Smooth muscle cell (in vitro differentiated cells): ENCODE measurements at regions not wholly inside any gene's neighbourhood (a gene's known extent, or its start where the extent isn't known, plus 50 kb on each side); places are given as distances from the start of the nearest gene placed in this dataset.

ENCODE experiments used
- DNase-seq: peaks from one replicate; lab custom pipeline; 2025; ENCODE audit not compliant: unreplicated experiment; lab: John Stamatoyannopoulos, UW
- H2AFZ ChIP-seq: fragments of 200-600 bp; sonication (generic); 2 replicates; pipeline ENCODE4 v1.6.0; 2016; ENCODE audit warnings: antibody characterized with exemption, low read depth, mild to moderate bottlenecking
- H3F3A ChIP-seq: fragments of 200-600 bp; sonication (generic); 2 replicates; pipeline ENCODE4 v1.6.0; 2017; ENCODE audit warnings: antibody characterized with exemption, low read depth
- H3K27ac ChIP-seq: fragments of 200-600 bp; sonication (generic); 2 replicates; pipeline ENCODE4 v1.5.1; 2016; ENCODE audit warnings: low read depth, mild to moderate bottlenecking
- H3K27me3 ChIP-seq: fragments of 200-600 bp; sonication (generic); 2 replicates; pipeline ENCODE4 v1.6.1; 2016; ENCODE audit warnings: low read depth, mild to moderate bottlenecking
- H3K36me3 ChIP-seq: fragments of 200-600 bp; sonication (generic); 2 replicates; pipeline ENCODE4 v1.5.1; 2016; ENCODE audit warnings: low read depth
- H3K4me1 ChIP-seq: fragments of 200-600 bp; sonication (generic); 2 replicates; pipeline ENCODE4 v1.5.1; 2016; ENCODE audit warnings: low read depth
- H3K4me2 ChIP-seq: fragments of 200-600 bp; sonication (generic); 2 replicates; pipeline ENCODE4 v1.6.0; 2016; ENCODE audit warnings: mild to moderate bottlenecking
- H3K4me3 ChIP-seq: fragments of 200-600 bp; sonication (generic); 2 replicates; pipeline ENCODE4 v1.5.1; 2016; ENCODE audit warnings: mild to moderate bottlenecking
- H3K79me2 ChIP-seq: fragments of 200-600 bp; sonication (generic); 2 replicates; pipeline ENCODE4 v1.6.0; 2016; ENCODE audit warnings: low read depth, mild to moderate bottlenecking
- H3K9ac ChIP-seq: fragments of 200-600 bp; sonication (generic); 2 replicates; pipeline ENCODE4 v1.6.0; 2016; ENCODE audit warnings: low read depth
- H3K9me3 ChIP-seq: fragments of 200-600 bp; sonication (generic); replicated peaks from 2 replicates; pipeline ENCODE4 v1.5.1; 2016; ENCODE audit warnings: low read depth
- H4K20me1 ChIP-seq: fragments of 200-600 bp; sonication (generic); 2 replicates; pipeline ENCODE4 v1.6.0; 2016; ENCODE audit warnings: low read depth
- CTCF ChIP-seq: fragments of 200-600 bp; sonication (generic); IDR thresholded peaks from 2 replicates; pipeline ENCODE4 v1.5.1; 2017; ENCODE audit warnings: borderline replicate concordance, mild to moderate bottlenecking, antibody characterized with exemption; ENCODE audit not compliant: insufficient read depth, poor library complexity, severe bottlenecking
- WGBS: methylation state at CpG from one replicate; pipeline ENCODE4 v1.1.7; 2016; ENCODE audit warnings: low lambda C conversion rate; 5-methylcytosine and 5-hydroxymethylcytosine counted together

GRCh38 chrX:39449352-39449751 is 648.1 kb downstream of the MID1IP1 start:
- no peak overlapping the region for H3K27ac ChIP-seq
- no peak for TF ChIP-seq CTCF

GRCh38 chrX:39450234-39450977 is 647.4 kb downstream of the BCOR start:
- Histone ChIP-seq H3K9ac (no peak overlapping the region), H3K79me2 (no peaks in the 10 kb centered on the region), H3K4me3 (no peak overlapping the region), H3K4me2 (no peak overlapping the region), H3K9me3 (no peaks in the 10 kb centered on the region), H3F3A (no peaks in the 10 kb centered on the region), H3K4me1 (no peaks in the 10 kb centered on the region), H3K27ac (no peak overlapping the region), H3K27me3 (no peaks in the 10 kb centered on the region), H4K20me1 (no peaks in the 10 kb centered on the region), H3K36me3 (no peaks in the 10 kb centered on the region), H2AFZ (no peak overlapping the region)
- WGBS: 84% methylated on average over 11 of the region's 11 CpGs
- no peak for TF ChIP-seq CTCF
- DNase-seq: no peak

More at GRCh38 chrX:39449352-39449751, 648.1 kb downstream of the MID1IP1 start:
- Histone ChIP-seq H4K20me1 (no peaks in the 10 kb centered on the region), H3K9ac (no peak overlapping the region), H2AFZ (no peak overlapping the region), H3K9me3 (no peaks in the 10 kb centered on the region), H3K4me2 (no peak overlapping the region), H3K4me1 (no peaks in the 10 kb centered on the region), H3F3A (no peaks in the 10 kb centered on the region), H3K79me2 (no peaks in the 10 kb centered on the region), H3K27me3 (no peaks in the 10 kb centered on the region), H3K36me3 (no peaks in the 10 kb centered on the region), H3K4me3 (no peak overlapping the region)
- DNase-seq: no peak
- 83% methylated on average over 2 of the region's 2 CpGs for WGBS

GRCh38 chrX:39451046-39451445 is 646.7 kb downstream of the BCOR start:
- Histone ChIP-seq H2AFZ (no peak overlapping the region), H3F3A (no peaks in the 10 kb centered on the region), H3K4me2 (no peak overlapping the region), H3K27me3 (no peaks in the 10 kb centered on the region), H4K20me1 (no peaks in the 10 kb centered on the region), H3K36me3 (no peaks in the 10 kb centered on the region), H3K9me3 (no peaks in the 10 kb centered on the region), H3K4me3 (no peak overlapping the region), H3K79me2 (no peaks in the 10 kb centered on the region), H3K4me1 (no peaks in the 10 kb centered on the region), H3K27ac (no peak overlapping the region), H3K9ac (no peak overlapping the region)
- WGBS: 82% methylated on average over 7 of the region's 7 CpGs
- no peak for TF ChIP-seq CTCF
- DNase-seq: no peak

- Histone ChIP-seq H3K79me2 (no peaks in the 10 kb centered on the region), H3K4me1 (no peaks in the 10 kb centered on the region), H3K27ac (no peak overlapping the region), H3K27me3 (no peaks in the 10 kb centered on the region), H4K20me1 (no peaks in the 10 kb centered on the region), H3K9ac (no peak overlapping the region), H3K4me2 (no peak overlapping the region), H2AFZ (no peak overlapping the region), H3K4me3 (no peak overlapping the region), H3K9me3 (no peaks in the 10 kb centered on the region), H3F3A (no peaks in the 10 kb centered on the region), H3K36me3 (no peaks in the 10 kb centered on the region)
- no peak for TF ChIP-seq CTCF
- DNase-seq: no peak
- WGBS: 64% methylated on average over 4 of the region's 4 CpGs
Measured at GRCh38 chrX:39452401-39452800, 645.4 kb downstream of the BCOR start.
